HepG2 (cell line): ENCODE measurements at regions not wholly inside any gene's neighbourhood (a gene's known extent, or its start where the extent isn't known, plus 50 kb on each side); places are given as distances from the start of the nearest gene placed in this dataset.

Source experiments
- BATF2 ChIP-seq: sonication (generic); formaldehyde crosslinking; IDR thresholded peaks from 2 replicates; pipeline ENCODE4 v1.8.0; 2022; ENCODE audit warnings: mild to moderate bottlenecking, missing genetic modification reagents, moderate library complexity
- HNRNPH1 ChIP-seq: fragments of 200-400 bp; formaldehyde crosslinking; optimal IDR thresholded peaks from 2 replicates; pipeline ENCODE3; 2017; ENCODE audit warnings: mild to moderate bottlenecking, low read depth, low read length
- HOXA7 ChIP-seq: sonication (generic); formaldehyde crosslinking; IDR thresholded peaks from 2 replicates; pipeline ENCODE4 v1.8.1; 2022; ENCODE audit warnings: mild to moderate bottlenecking, missing genetic modification reagents, moderate library complexity
- KMT2A ChIP-seq: sonication (generic); formaldehyde crosslinking; IDR thresholded peaks from 2 replicates; pipeline ENCODE4 v1.4.0; 2020; ENCODE audit warnings: missing genetic modification reagents
- LBX2 ChIP-seq: sonication (generic); formaldehyde crosslinking; IDR thresholded peaks from 2 replicates; pipeline ENCODE4 v1.5.0; 2020; ENCODE audit warnings: missing genetic modification reagents, mild to moderate bottlenecking, borderline replicate concordance
- MAF1 ChIP-seq: sonication (generic); formaldehyde crosslinking; IDR thresholded peaks from 2 replicates; pipeline ENCODE4 v1.5.0; 2020; ENCODE audit warnings: missing genetic modification reagents, borderline replicate concordance
- MAFF ChIP-seq: IDR thresholded peaks from 2 replicates; pipeline ENCODE4 v1.6.1; 2011; ENCODE audit warnings: low read depth, low read length, improper control_type of control experiment
- NFIC ChIP-seq: IDR thresholded peaks from 2 replicates; pipeline ENCODE4 v1.6.1; 2012; ENCODE audit warnings: mild to moderate bottlenecking, low read length, inconsistent platforms
- PAF1 ChIP-seq: IDR thresholded peaks from 2 replicates; pipeline ENCODE4 v1.6.1; 2016; ENCODE audit warnings: missing genetic modification reagents, missing compliant biosample characterization
- PLRG1 ChIP-seq: fragments of 450-650 bp; conservative IDR thresholded peaks from 2 replicates; pipeline ENCODE4 v1.6.1; 2016
- POGZ ChIP-seq: sonication (generic); formaldehyde crosslinking; IDR thresholded peaks from 2 replicates; pipeline ENCODE4 v1.4.0; 2020; ENCODE audit warnings: mild to moderate bottlenecking, missing genetic modification reagents
- RFX5 ChIP-seq: IDR thresholded peaks from 2 replicates; pipeline ENCODE4 v1.6.1; 2011; ENCODE audit warnings: low read depth, low read length, improper control_type of control experiment
- THYN1 ChIP-seq: sonication (generic); formaldehyde crosslinking; IDR thresholded peaks from 2 replicates; pipeline ENCODE4 v1.8.1; 2023; ENCODE audit warnings: low read depth, mild to moderate bottlenecking, moderate library complexity, missing genetic modification reagents, borderline replicate concordance
- YEATS2 ChIP-seq: sonication (generic); formaldehyde crosslinking; IDR thresholded peaks from 2 replicates; pipeline ENCODE4 v1.4.0; 2020; ENCODE audit warnings: missing genetic modification reagents, borderline replicate concordance
- ZFX ChIP-seq: sonication (generic); formaldehyde crosslinking; IDR thresholded peaks from 2 replicates; pipeline ENCODE4 v1.4.0; 2020; ENCODE audit warnings: mild to moderate bottlenecking, low read depth, missing genetic modification reagents, moderate library complexity
- ZMAT5 ChIP-seq: sonication (generic); formaldehyde crosslinking; IDR thresholded peaks from 2 replicates; pipeline ENCODE4 v1.5.0; 2020; ENCODE audit warnings: mild to moderate bottlenecking, low read depth, missing genetic modification reagents, borderline replicate concordance
- ZNF280D ChIP-seq: sonication (generic); formaldehyde crosslinking; IDR thresholded peaks from 2 replicates; pipeline ENCODE4 v1.5.1; 2020; ENCODE audit warnings: mild to moderate bottlenecking, missing genetic modification reagents
- ZNF552 ChIP-seq: sonication (generic); formaldehyde crosslinking; IDR thresholded peaks from 2 replicates; pipeline ENCODE4 v1.9.0; 2022; ENCODE audit warnings: missing genetic modification reagents, mild to moderate bottlenecking, borderline replicate concordance
- ZNF609 ChIP-seq: sonication (generic); formaldehyde crosslinking; IDR thresholded peaks from 2 replicates; pipeline ENCODE4 v1.4.0; 2020; ENCODE audit warnings: mild to moderate bottlenecking, missing genetic modification reagents, borderline replicate concordance
- ZNF672 ChIP-seq: sonication (generic); formaldehyde crosslinking; IDR thresholded peaks from 2 replicates; pipeline ENCODE4 v1.8.1; 2022; ENCODE audit warnings: missing genetic modification reagents
- ZNF777 ChIP-seq: sonication (generic); formaldehyde crosslinking; IDR thresholded peaks from 2 replicates; pipeline ENCODE4 v1.4.0; 2020; ENCODE audit warnings: missing genetic modification reagents

- TF ChIP-seq LBX2: no peak
- peak; percentile 87; the same call in 1 of the 2 replicates for TF ChIP-seq ZNF609 (CRISPR knock-in tag)
- no peak for TF ChIP-seq THYN1 (CRISPR knock-in tag)
- TF ChIP-seq ZNF280D (CRISPR knock-in tag): no peak
- no peak for TF ChIP-seq PAF1
- no peak for TF ChIP-seq MAF1 (CRISPR knock-in tag)
- no peak for TF ChIP-seq ZNF672 (CRISPR knock-in tag)
- TF ChIP-seq YEATS2 (CRISPR knock-in tag): no peak
- no peak for TF ChIP-seq MAFF
- TF ChIP-seq BATF2 (CRISPR knock-in tag): no peak
- no peak for TF ChIP-seq KMT2A (CRISPR knock-in tag)
- no peak for TF ChIP-seq ZFX
- no peak for TF ChIP-seq HOXA7 (CRISPR knock-in tag)
- no peak for TF ChIP-seq ZNF552 (CRISPR knock-in tag)
- no peak for TF ChIP-seq PLRG1
- no peak for TF ChIP-seq ZMAT5
- TF ChIP-seq RFX5: no peak
- TF ChIP-seq POGZ (CRISPR knock-in tag): peak; percentile 91
- TF ChIP-seq NFIC: peak; percentile 97
- TF ChIP-seq ZNF777 (CRISPR knock-in tag): no peak
- TF ChIP-seq HNRNPH1: no peak
These were observed 185.8 kb downstream of the NRIP1 start (continued) for GRCh38 chr21:14878971-14879370.
